IMR-90 (cell line): ENCODE measurements at regions not wholly inside any gene's neighbourhood (a gene's known extent, or its start where the extent isn't known, plus 50 kb on each side); places are given as distances from the start of the nearest gene placed in this dataset.

Experiments
- BHLHE40 ChIP-seq: fragments of 150-350 bp; IDR thresholded peaks from 2 replicates; pipeline ENCODE4 v1.6.1; 2016; ENCODE audit warnings: mild to moderate bottlenecking, low read depth, low read length
- CTCF ChIP-seq: conservative IDR thresholded peaks from 2 replicates; pipeline ENCODE4 v1.5.1; 2012; ENCODE audit warnings: mild to moderate bottlenecking, low read depth, low read length, improper control_type of control experiment
- ELK1 ChIP-seq: fragments of 150-350 bp; IDR thresholded peaks from 2 replicates; pipeline ENCODE4 v1.6.1; 2016; ENCODE audit warnings: low read depth, mild to moderate bottlenecking, low read length, moderate library complexity, borderline replicate concordance
- MAFK ChIP-seq: IDR thresholded peaks from 2 replicates; pipeline ENCODE4 v1.6.1; 2012; ENCODE audit warnings: low read depth, low read length, improper control_type of control experiment
- NFE2L2 ChIP-seq: fragments of 150-350 bp; IDR thresholded peaks from 2 replicates; pipeline ENCODE4 v1.6.1; 2016; ENCODE audit warnings: low read depth, mild to moderate bottlenecking, low read length
- POLR2A ChIP-seq: IDR thresholded peaks from 2 replicates; pipeline ENCODE4 v1.6.1; 2012; ENCODE audit warnings: mild to moderate bottlenecking, low read depth, low read length
- RAD21 ChIP-seq: IDR thresholded peaks from 2 replicates; pipeline ENCODE4 v1.6.1; 2012; ENCODE audit warnings: low read length, improper control_type of control experiment
- RCOR1 ChIP-seq: IDR thresholded peaks from 2 replicates; pipeline ENCODE4 v1.6.1; 2012; ENCODE audit warnings: mild to moderate bottlenecking, low read length, improper control_type of control experiment; ENCODE audit not compliant: insufficient replicate concordance
- SMC3 ChIP-seq: fragments of 150-350 bp; IDR thresholded peaks from 2 replicates; pipeline ENCODE4 v1.6.1; 2016; ENCODE audit warnings: low read depth, mild to moderate bottlenecking, antibody characterized with exemption, low read length, moderate library complexity
- USF2 ChIP-seq: fragments of 150-350 bp; IDR thresholded peaks from 2 replicates; pipeline ENCODE4 v1.6.1; 2017; ENCODE audit warnings: mild to moderate bottlenecking, antibody characterized with exemption, low read length, low read depth

- TF ChIP-seq CTCF: no peak
- TF ChIP-seq POLR2A: no peak
- no peak for TF ChIP-seq MAFK
- TF ChIP-seq RAD21: no peak
- no peak for TF ChIP-seq BHLHE40
- TF ChIP-seq SMC3: no peak
- TF ChIP-seq RCOR1: no peak
- TF ChIP-seq NFE2L2: no peak
- no peak for TF ChIP-seq USF2
- TF ChIP-seq ELK1: no peak
Observed at GRCh38 chr5:124671193-124671592, 75.2 kb downstream of the ZNF608 start.
